ENCODE measurements at regions not wholly inside any gene's neighbourhood (a gene's known extent, or its start where the extent isn't known, plus 50 kb on each side); places are given as distances from the start of the nearest gene placed in this dataset.

DNA sequence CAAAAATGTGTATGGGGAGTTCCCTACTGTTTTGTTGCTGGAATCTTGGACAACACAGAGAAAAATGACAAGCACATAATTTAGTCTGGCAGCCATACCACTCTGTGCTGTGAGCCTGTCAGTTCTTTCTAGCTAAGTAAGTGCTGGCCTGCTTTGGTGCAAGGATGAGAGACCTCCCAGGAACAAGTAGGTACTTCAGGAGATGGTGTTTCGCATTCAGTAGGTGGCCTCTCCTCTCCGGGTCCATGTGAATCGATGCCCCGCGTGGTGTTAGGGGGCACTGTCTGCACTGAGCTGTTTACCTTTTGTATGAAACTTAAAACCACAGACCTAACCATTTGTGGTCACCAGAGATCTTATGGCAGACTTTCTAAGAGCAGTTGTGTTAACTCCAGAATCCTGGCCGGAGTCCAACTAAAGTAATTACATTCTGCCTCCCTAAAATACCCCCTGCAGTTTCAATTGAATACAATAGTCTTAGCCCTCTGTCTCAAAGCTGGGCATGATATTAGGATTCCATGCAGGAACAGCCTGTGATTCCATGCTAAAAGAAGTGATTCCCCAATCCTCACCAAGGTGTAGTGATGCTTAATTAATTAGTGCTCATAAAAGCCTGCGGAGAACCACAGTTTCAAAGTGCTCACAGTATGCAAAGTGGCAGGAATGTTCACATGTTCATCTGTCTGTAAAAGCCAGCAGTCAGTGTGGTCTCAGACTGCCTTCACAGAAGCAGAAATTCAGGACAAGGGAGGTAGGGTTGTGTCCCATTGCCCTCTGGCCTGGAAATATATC is 64.2 kb downstream of the LLPH start:
- DNase-seq: no peak

- DNase-seq: no peak
Observed at GRCh38 chr12:66065641-66066136, 64.9 kb downstream of the LLPH start.

GRCh38 chr12:66065150-66065549 is 65.4 kb downstream of the LLPH start:
- no peak for DNase-seq

GRCh38 chr12:66063916-66064315 is 66.6 kb downstream of the LLPH start:
- DNase-seq: no peak

GRCh38 chr12:66062290-66062625 is 68.3 kb downstream of the LLPH start:
- no peak for DNase-seq

DNA sequence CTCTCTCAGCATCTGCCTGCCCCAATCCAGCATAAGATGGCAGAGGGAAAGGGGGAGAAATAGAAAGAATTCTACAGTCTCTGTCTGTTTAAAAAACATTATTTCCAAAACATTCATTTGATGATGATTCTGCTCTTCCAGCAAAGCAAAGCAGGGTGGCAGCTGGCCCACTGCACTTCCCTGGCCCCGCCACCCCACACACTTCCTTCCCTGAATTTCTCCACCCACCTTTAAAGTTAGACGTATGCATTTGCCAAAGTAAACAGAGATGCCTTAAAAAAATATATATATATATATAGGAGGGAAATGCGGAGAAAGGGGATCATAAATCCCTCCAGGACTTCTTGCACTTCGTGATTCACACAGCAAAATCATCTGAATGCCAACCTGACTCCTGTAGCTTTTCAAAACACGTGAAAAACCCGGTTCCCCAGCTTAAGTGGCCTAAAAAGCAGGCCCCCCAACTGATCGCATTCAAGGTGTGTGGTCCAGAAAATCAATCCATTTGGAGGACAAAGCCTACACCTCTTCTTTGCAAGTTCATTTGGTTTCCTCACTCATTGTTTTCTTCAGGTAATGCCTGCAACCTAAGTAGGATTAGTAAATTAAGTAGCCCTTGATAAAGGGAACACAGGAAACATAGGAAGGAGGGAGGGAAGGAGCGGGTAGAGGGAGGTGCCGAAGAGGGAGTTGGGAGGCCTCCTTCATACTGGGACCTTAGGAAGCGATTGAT is 68.8 kb downstream of the LLPH start:
- no peak for DNase-seq

GRCh38 chr12:66061076-66061475 is 69.5 kb downstream of the LLPH start:
- no peak for DNase-seq

- no peak for DNase-seq
Observed at GRCh38 chr12:66060163-66060907, 70.2 kb downstream of the LLPH start.

DNA sequence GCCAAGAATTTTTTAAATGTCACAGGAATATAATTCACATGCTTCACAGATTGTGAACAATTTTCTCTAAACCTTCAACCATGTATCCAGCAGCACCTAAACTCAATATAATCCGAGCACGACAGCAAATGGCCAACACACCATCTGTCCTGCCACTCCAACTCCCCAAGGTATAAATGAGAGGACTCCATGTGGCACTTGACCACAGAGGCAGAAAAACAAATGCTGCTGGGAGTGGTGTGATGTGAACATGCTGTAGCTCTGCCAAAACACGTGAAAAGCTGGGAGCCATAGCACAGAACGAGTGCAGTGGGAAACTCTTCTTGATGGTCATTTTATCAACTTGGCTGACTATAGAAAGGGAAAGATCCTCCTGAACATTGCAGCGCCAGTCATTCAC is 70.9 kb downstream of the LLPH start:
- DNase-seq: no peak

DNA sequence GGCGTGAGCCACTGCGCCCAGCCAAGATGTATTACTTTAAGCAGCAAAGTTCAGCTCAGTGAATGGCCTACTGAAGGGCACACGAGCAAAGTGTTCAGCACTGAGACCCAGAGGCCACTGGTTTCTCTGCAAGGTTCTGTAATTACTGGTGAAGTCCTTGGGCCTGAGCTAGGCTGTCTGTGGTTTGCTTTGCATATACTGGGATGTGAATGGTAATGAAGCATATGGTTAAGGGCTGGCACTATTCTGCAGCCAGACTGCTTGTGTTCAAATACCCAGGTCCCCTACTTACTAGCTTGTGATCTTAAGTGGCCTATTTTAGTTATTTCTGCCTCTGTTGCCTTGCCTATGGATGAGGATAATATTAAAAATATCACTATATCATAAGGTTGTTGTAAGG is 72.0 kb downstream of the LLPH start:
- no peak for DNase-seq

DNA sequence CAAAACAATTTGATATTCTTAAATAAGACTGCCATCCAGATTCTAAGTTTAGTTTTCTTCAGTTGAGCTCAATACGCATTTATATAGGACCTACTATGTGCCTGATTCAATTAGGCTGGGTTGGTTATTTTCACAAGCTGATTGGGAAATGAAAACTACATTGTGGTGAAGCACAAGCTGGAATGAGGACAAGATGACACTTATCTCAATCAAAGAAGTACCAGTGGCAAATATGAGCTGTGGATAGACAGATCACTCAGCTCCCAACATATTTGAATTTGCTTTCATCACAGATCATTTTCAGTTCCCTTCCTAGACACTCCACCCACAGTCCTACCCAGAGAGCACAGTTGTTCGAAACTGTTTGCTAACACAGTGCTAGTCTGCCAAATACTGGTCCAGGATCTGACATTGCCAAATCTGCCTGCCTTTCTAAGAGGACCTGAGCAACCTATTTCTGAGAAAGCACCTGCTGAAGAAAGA is 74.7 kb downstream of the LLPH start:
- DNase-seq: peak; percentile 3

- no peak for DNase-seq
Observed at GRCh38 chr12:66052988-66053615, 77.4 kb downstream of the LLPH start.

DNA sequence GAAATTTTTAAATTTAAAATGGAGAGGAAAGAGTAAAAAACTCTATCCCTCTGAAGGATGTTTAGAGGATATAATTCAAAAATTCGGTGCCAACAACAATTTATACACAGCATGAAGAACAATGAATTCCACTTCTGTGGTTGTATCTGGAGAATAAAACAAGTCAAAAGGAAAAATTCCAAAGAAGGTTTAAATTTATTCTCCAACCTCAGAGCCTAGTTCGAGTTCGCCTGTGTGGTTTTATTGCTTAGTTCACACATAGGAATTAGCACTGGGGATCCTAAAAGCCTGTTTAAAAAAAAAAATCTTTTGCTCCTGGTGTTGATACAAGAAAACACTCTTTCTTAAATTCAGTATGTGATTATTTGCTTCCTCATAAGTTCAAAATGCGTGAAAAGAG is 79.2 kb downstream of the LLPH start:
- no peak for DNase-seq

DNA sequence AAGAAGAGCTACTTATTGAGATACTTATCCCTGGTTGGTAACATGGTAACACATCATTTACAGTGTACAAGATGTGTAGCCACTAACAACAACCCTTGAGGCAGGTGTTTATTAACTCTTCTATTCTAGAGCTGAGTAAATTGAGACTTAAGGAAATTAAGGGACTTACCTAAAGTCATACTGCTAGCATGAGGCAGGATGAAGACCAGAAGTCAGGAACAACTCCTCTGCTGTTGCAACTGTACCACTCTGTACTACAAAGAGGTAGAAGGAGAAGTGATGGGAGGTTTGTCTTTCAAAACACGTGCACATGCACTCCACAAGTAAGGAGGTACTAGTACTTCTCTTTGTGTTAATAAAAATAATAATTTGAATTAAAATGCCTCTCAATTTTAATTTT is 79.9 kb downstream of the LLPH start:
- DNase-seq: no peak

DNA sequence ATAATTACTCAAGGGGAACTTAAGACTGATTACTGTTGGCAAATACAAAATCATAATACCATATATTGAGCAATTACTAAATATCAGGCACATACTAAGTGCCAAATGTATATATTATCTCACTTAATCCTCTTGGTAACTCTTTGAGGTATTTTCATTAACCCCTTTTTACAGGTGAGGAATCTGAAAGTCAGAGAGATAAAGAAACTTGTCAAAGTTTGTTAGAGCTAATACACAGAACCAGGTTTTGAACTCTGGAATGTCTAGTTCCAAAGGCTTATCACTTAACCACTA is 80.3 kb downstream of the LLPH start:
- no peak for DNase-seq

GRCh38 chr12:66049538-66050282 is 80.8 kb downstream of the LLPH start:
- DNase-seq: no peak

DNA sequence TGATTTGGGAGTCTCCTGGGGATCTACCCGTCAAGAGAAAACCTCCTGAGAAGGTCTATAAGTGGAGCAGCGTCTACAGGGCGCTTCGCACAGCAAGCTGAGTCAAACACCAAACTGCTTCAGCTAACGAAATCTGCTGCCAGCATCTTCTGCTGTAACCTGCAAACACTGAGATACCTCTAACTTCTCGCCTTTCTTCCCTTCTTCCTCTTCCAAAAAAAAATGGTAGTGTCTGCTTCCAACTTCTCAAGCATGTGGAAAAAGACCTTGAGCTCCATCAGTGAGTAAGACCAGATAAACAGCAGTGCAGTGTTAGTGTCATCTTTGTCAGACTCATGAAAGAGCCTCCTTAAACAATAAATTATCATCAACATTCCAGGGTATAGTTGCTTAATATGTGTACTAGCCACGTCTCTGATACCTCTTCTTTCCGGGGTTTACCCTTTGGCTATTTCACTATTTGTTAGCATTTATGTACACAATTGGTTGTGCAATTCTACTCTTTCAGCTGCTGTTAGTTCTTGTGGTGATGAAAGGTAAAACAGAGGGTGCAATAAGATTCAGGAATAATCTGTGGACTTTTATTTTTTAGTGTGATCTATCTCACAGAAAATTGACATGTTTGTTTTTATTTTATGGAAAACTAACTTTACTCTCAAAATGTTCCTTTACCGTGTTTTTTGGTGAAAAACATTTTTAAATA is 81.6 kb downstream of the LLPH start:
- DNase-seq: no peak

DNA sequence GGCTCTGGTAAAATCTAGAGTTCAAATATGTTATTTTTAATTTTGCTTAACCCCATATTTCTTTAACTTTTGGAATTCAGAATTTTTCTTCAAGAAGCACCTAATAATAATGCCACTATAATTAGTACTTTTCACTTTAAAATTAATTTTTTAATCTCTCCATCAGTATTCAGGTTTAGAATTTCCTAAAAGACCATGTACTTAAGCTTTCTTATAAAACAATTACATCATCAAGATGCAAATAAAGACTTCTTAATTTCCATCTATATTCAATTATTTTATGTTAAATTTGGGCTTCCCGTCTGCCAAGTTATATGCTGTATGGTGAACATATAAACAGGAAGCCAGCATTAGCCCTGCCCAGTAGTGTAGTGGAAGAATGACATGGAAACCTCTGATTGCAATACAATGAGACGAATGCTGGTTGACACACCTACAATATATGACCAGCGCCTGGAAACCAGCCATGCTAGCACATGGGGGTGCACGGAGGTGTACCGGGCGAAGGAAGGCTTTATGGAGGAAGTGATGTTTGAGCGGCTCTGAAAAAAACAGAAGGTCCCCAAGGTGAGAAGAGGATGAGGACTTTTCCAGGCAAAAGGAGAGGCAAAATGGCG is 82.2 kb downstream of the LLPH start:
- no peak for DNase-seq

DNA sequence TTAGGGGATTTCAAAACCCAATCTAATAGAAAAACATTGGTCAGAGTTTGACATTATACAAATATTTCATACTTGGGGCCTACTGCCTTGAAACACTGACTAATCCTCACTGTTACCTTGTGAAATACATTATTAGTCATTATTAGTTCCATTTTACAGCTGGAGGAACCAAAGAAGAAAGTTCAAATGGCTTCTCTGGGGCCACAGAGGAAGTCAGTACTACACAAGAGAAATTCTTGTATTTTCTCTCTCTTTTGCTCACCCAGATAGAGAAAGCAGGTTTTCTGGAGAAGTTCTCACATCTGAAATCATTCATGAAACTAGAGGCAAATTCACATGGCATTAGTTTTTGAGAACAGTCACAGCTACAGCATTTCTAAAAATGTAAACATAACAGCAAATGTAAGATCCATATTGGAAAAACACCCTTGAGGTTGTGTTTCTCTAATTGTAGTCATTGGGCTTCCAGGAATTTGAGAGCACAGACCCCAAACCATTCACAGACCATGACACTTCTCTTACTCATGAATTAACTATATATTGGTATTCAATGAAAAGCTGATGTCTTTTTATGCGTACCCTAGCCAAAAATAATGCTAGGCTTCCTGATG is 83.0 kb downstream of the LLPH start:
- no peak for DNase-seq

- DNase-seq: no peak
Observed at GRCh38 chr12:66045506-66045905, 85.0 kb downstream of the LLPH start.

GRCh38 chr12:66044731-66045130 is 85.8 kb downstream of the LLPH start:
- DNase-seq: no peak
